Activated B cell treated with CpG ODN at 0.5 μM for 24 hours (primary cell): ENCODE measurements at regions not wholly inside any gene's neighbourhood (a gene's known extent, or its start where the extent isn't known, plus 50 kb on each side); places are given as distances from the start of the nearest gene placed in this dataset.

Experiments
- ATAC-seq: fragments of 200-7000 bp; cut with Tn5 transposase; one replicate; pipeline ENCODE4 v1.10.0; 2021; ENCODE audit warnings: low read depth, mild to moderate bottlenecking, moderate library complexity
- CTCF ChIA-PET: fragments of 350-600 bp; sonication (Branson Sonifier 250); formaldehyde crosslinking; loops from one replicate; lab custom pipeline; 2021; ENCODE audit warnings: antibody characterized with exemption; lab: Charles Lee
- POLR2A ChIA-PET: fragments of 350-600 bp; sonication (Branson Sonifier 250); formaldehyde crosslinking; loops from one replicate; lab custom pipeline; 2021; ENCODE audit warnings: antibody characterized with exemption; lab: Charles Lee
- DNase-seq: peaks from one replicate; pipeline ENCODE4 v3.0.0; 2022
- H3K27ac Mint-ChIP-seq: one replicate; pipeline ENCODE4 v1.8.0; 2020; ENCODE audit warnings: mixed read lengths
- H3K27me3 Mint-ChIP-seq: one replicate; pipeline ENCODE4 v1.8.0; 2021; ENCODE audit warnings: mixed read lengths
- H3K36me3 Mint-ChIP-seq: one replicate; pipeline ENCODE4 v1.8.0; 2021; ENCODE audit warnings: low read depth, mixed read lengths
- H3K4me1 Mint-ChIP-seq: one replicate; pipeline ENCODE4 v1.8.0; 2021; ENCODE audit warnings: mixed read lengths
- H3K4me3 Mint-ChIP-seq: one replicate; pipeline ENCODE4 v1.8.0; 2020; ENCODE audit warnings: mild to moderate bottlenecking, mixed read lengths
- H3K9me3 Mint-ChIP-seq: one replicate; pipeline ENCODE4 v1.8.0; 2020; ENCODE audit warnings: mixed read lengths
- intact Hi-C: fragments of 100-400 bp; cut with micrococcal nuclease; formaldehyde crosslinking; loops from one replicate; pipeline ENCODE4 v1.15.1; 2024
- TF ChIP-seq, protein P1 (sequence below): fragments of 200-600 bp; IDR thresholded peaks from one replicate; pipeline ENCODE4 v1.8.0; 2022; ENCODE audit warnings: antibody characterized with exemption, mild to moderate bottlenecking

GRCh38 chr2:125870746-125871145 is 785.2 kb upstream of the GYPC start:
- H3K4me3 Mint-ChIP-seq, result no peak overlapping the region
- TF ChIP-seq, protein P1, sequence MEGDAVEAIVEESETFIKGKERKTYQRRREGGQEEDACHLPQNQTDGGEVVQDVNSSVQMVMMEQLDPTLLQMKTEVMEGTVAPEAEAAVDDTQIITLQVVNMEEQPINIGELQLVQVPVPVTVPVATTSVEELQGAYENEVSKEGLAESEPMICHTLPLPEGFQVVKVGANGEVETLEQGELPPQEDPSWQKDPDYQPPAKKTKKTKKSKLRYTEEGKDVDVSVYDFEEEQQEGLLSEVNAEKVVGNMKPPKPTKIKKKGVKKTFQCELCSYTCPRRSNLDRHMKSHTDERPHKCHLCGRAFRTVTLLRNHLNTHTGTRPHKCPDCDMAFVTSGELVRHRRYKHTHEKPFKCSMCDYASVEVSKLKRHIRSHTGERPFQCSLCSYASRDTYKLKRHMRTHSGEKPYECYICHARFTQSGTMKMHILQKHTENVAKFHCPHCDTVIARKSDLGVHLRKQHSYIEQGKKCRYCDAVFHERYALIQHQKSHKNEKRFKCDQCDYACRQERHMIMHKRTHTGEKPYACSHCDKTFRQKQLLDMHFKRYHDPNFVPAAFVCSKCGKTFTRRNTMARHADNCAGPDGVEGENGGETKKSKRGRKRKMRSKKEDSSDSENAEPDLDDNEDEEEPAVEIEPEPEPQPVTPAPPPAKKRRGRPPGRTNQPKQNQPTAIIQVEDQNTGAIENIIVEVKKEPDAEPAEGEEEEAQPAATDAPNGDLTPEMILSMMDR, result no peak
- ATAC-seq (no peak), DNase-seq (no peak)
- no peaks in the 10 kb centered on the region for H3K4me1 Mint-ChIP-seq
- ChIA-PET CTCF (no interaction called here), POLR2A (no interaction called here)
- H3K9me3 Mint-ChIP-seq, result no peaks in the 10 kb centered on the region
- no peaks in the 10 kb centered on the region for H3K27me3 Mint-ChIP-seq
- intact Hi-C loops, result no loop called here
- H3K36me3 Mint-ChIP-seq, result no peaks in the 10 kb centered on the region
- no peak overlapping the region for H3K27ac Mint-ChIP-seq

GRCh38 chr2:125874564-125874963 is 781.4 kb upstream of the GYPC start:
- no peaks in the 10 kb centered on the region for H3K4me1 Mint-ChIP-seq
- H3K4me3 Mint-ChIP-seq, result no peak overlapping the region
- H3K27me3 Mint-ChIP-seq, result no peaks in the 10 kb centered on the region
- no peaks in the 10 kb centered on the region for H3K9me3 Mint-ChIP-seq
- no peaks in the 10 kb centered on the region for H3K36me3 Mint-ChIP-seq
- TF ChIP-seq, protein P1, result no peak
- intact Hi-C loops, result no loop called here
- ATAC-seq (no peak), DNase-seq (no peak)
- ChIA-PET CTCF (no interaction called here), POLR2A (no interaction called here)
- no peak overlapping the region for H3K27ac Mint-ChIP-seq

- POLR2A ChIA-PET, result no interaction called here
- intact Hi-C loops, result no loop called here
Measured at GRCh38 chr2:125885340-125885739, 770.6 kb upstream of the GYPC start.

DNA sequence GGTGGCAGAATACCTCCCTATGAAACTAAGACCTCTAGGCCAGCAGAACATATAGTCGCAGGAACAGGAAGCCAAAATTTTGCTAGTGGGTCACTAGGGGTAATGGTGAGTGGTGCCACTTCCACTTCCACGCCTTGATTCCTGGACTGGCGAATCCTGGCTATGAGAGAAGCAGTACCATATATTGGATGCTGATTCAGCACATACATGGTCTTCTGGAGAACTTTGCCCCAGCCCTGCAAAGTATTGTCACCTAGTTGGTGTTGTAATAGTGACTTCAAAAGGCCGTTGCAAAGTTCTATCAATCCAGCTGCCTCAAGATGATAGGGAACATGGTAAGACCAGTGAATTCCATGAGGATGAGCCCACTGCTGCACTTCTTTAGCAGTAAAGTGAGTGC is 769.8 kb upstream of the GYPC start:
- H3K36me3 Mint-ChIP-seq, result no peaks in the 10 kb centered on the region
- H3K27ac Mint-ChIP-seq, result no peak overlapping the region
- H3K4me1 Mint-ChIP-seq, result no peaks in the 10 kb centered on the region
- DNase-seq (no peak), ATAC-seq (no peak)
- H3K9me3 Mint-ChIP-seq, result peaks cover 9% of the 10 kb centered on the region
- intact Hi-C loops, result no loop called here
- TF ChIP-seq, protein P1, result no peak
- CTCF ChIA-PET, result no interaction called here
- POLR2A ChIA-PET, result no interaction called here
- H3K27me3 Mint-ChIP-seq, result no peaks in the 10 kb centered on the region
- no peak overlapping the region for H3K4me3 Mint-ChIP-seq

More at GRCh38 chr2:125885340-125885739, 770.6 kb upstream of the GYPC start:
- ATAC-seq (no peak), DNase-seq (no peak)
- H3K4me1 Mint-ChIP-seq, result no peaks in the 10 kb centered on the region
- no peaks in the 10 kb centered on the region for H3K36me3 Mint-ChIP-seq
- no peaks in the 10 kb centered on the region for H3K27me3 Mint-ChIP-seq
- peaks cover 9% of the 10 kb centered on the region for H3K9me3 Mint-ChIP-seq
- H3K4me3 Mint-ChIP-seq, result no peak overlapping the region
- TF ChIP-seq, protein P1, result no peak
- CTCF ChIA-PET, result no interaction called here
- no peak overlapping the region for H3K27ac Mint-ChIP-seq

- TF ChIP-seq, protein P1, result no peak
- H3K9me3 Mint-ChIP-seq, result peaks cover 22% of the 10 kb centered on the region
- ChIA-PET CTCF (no interaction called here), POLR2A (no interaction called here)
- no peak overlapping the region for H3K4me3 Mint-ChIP-seq
- ATAC-seq (no peak), DNase-seq (no peak)
- no peaks in the 10 kb centered on the region for H3K27me3 Mint-ChIP-seq
- no peak overlapping the region for H3K27ac Mint-ChIP-seq
- no peaks in the 10 kb centered on the region for H3K4me1 Mint-ChIP-seq
- H3K36me3 Mint-ChIP-seq, result no peaks in the 10 kb centered on the region
- intact Hi-C loops, result no loop called here
Measured at GRCh38 chr2:125901278-125901677, 754.7 kb upstream of the GYPC start.
